Psoas muscle (tissue), 7 donors: ENCODE measurements at regions not wholly inside any gene's neighbourhood (a gene's known extent, or its start where the extent isn't known, plus 50 kb on each side); places are given as distances from the start of the nearest gene placed in this dataset.

Source experiments
- ATAC-seq, 4 donors: fragments of 200-7000 bp; cut with Tn5 transposase; one replicate each; pipeline ENCODE4 v1.9.1; 2020; ENCODE audit warnings: moderate library complexity in 3 of 4, mild to moderate bottlenecking in 2 of 4
- DNase-seq, 2 donors: peaks; one replicate each; pipeline ENCODE4 v3.0.0-alpha.2; 2020
- H3K27ac ChIP-seq: fragments of 200-600 bp; one replicate; pipeline ENCODE4 v1.8.0; 2022
- H3K27me3 ChIP-seq, 3 donors: fragments of 200-600 bp in 1 of 3; one replicate each; pipeline versions ENCODE4 v1.6.1 to v1.8.0; 2013 to 2022; ENCODE audit warnings: low read length in 2 of 3, mild to moderate bottlenecking in 2 of 3, moderate library complexity in 1 of 3; ENCODE audit not compliant: insufficient read depth in 3 of 3
- H3K36me3 ChIP-seq, 2 donors: fragments of 200-600 bp in 1 of 2; one replicate each; pipeline versions ENCODE4 v1.6.1 to v1.8.0; 2013 to 2022; ENCODE audit warnings: low read depth in 1 of 2, mild to moderate bottlenecking in 1 of 2, moderate library complexity in 1 of 2; ENCODE audit not compliant: insufficient read depth in 1 of 2
- H3K4me1 ChIP-seq: fragments of 200-600 bp; one replicate; pipeline ENCODE4 v1.8.0; 2022
- H3K4me3 ChIP-seq: fragments of 200-600 bp; one replicate; pipeline ENCODE4 v1.8.0; 2022; ENCODE audit warnings: mild to moderate bottlenecking
- H3K9me3 ChIP-seq: fragments of 200-600 bp; one replicate; pipeline ENCODE4 v1.8.0; 2022
- WGBS, 3 donors: extraction: QIAGEN DNeasy Blood & Tissue Kit; methylation state at CpG; one replicate each; pipeline versions ENCODE4 v1.1.6 to v1.1.7; 2013; 5-methylcytosine and 5-hydroxymethylcytosine counted together
- intact Hi-C, 2 donors: fragments of 100-400 bp; cut with DNase I; formaldehyde crosslinking; loops; one replicate each; pipeline versions ENCODE4 v1.11.0 to v1.14.2; 2022
- TF ChIP-seq, protein P1 (sequence below): fragments of 200-600 bp; IDR thresholded peaks from one replicate; pipeline ENCODE4 v1.8.0; 2022; ENCODE audit warnings: antibody characterized with exemption
- donor health status: healthy with polysubstance abuse.
- donor health status: DM: no; HTN: no; CAD: no; lungs with moderate emphysema.
- donor health status: Bipolar disorder and iron deficiency.
- donor health status: healthy.
- donor health status: DM: yes; HTN: yes; CAD: no.
- donor health status: DM: no; HTN: no; CAD: no.
- donor health status: DM: yes; HTN: yes; CAD: no.

DNA sequence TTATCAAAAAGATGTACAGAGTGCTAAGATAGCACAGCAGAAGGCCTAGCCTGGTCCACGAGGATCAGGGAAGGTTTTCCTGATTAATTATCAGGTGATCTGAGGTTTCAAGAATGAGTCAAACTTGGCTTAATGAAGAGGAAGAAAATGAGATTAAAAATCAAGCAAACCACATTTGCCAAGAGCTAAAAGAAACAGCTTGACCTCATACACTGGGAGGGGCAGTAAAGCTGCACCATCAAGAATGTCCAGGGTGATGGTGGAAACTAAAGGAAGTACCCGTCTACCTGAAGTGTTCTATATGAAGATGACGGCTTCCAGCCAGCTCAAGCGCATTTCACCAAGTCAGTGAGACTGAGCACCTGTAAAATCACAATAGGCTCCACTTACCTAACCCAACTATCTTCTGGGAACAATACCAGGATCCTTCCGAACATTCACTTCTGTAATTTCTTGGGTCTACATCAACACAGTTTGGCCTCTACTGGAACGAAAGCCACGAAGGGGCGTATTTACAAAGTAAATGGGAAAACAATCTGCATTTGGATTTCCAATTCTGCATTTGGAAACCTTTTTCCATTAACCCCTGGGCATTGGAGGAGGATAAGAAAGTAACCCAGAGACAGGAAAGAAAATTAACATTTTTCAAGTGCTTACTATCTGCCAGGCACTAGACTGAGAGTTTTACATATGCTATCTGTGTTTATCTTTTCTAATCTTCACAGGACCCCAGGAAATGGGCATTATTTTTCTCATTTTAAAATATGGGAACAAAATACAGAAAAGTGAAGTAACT lies 114.0 kb upstream of the DCLK2 start:
- H3K4me1 ChIP-seq = no peaks in the 10 kb centered on the region
- no peak overlapping the region for H3K27ac ChIP-seq
- DNase-seq (no peak), ATAC-seq (no peak)
- H3K27me3 ChIP-seq = no peaks in the 10 kb centered on the region
- TF ChIP-seq, protein P1, sequence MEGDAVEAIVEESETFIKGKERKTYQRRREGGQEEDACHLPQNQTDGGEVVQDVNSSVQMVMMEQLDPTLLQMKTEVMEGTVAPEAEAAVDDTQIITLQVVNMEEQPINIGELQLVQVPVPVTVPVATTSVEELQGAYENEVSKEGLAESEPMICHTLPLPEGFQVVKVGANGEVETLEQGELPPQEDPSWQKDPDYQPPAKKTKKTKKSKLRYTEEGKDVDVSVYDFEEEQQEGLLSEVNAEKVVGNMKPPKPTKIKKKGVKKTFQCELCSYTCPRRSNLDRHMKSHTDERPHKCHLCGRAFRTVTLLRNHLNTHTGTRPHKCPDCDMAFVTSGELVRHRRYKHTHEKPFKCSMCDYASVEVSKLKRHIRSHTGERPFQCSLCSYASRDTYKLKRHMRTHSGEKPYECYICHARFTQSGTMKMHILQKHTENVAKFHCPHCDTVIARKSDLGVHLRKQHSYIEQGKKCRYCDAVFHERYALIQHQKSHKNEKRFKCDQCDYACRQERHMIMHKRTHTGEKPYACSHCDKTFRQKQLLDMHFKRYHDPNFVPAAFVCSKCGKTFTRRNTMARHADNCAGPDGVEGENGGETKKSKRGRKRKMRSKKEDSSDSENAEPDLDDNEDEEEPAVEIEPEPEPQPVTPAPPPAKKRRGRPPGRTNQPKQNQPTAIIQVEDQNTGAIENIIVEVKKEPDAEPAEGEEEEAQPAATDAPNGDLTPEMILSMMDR = no peak
- intact Hi-C loops = no loop called here
- H3K9me3 ChIP-seq = no peaks in the 10 kb centered on the region
- WGBS, 3 donors = 87 to 92% (median 91%) methylated on average over 8 of the region's 8 CpGs
- no peaks in the 10 kb centered on the region for H3K36me3 ChIP-seq
- H3K4me3 ChIP-seq = no peak overlapping the region

DNA sequence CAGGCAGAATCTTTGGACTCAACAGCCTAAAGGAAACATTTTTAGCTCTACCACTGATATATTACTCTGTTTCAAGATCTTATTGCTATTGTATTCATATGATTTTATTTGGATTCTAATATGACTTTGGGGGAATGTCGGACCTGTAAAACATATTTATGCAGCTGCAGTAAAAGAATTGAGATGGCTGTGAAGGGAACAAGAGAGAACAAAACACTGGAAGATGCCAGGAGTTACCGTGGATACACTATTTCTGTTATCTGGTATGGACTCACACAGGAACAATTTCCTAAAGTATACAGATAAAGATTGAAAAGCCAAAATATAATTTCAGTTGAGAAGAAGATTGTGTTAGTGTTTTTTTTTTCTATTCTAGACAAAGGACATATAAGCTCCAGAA lies 113.0 kb upstream of the DCLK2 start:
- H3K27ac ChIP-seq = no peak overlapping the region
- no peaks in the 10 kb centered on the region for H3K27me3 ChIP-seq
- WGBS, 3 donors = 51 to 60% (median 51%) methylated on average over 2 of the region's 2 CpGs
- DNase-seq = no peak
- intact Hi-C loops = no loop called here
- no peaks in the 10 kb centered on the region for H3K9me3 ChIP-seq
- H3K36me3 ChIP-seq = no peaks in the 10 kb centered on the region
- H3K4me3 ChIP-seq = no peak overlapping the region
- H3K4me1 ChIP-seq = no peaks in the 10 kb centered on the region
- ATAC-seq = no peak
- TF ChIP-seq, protein P1 = no peak

DNA sequence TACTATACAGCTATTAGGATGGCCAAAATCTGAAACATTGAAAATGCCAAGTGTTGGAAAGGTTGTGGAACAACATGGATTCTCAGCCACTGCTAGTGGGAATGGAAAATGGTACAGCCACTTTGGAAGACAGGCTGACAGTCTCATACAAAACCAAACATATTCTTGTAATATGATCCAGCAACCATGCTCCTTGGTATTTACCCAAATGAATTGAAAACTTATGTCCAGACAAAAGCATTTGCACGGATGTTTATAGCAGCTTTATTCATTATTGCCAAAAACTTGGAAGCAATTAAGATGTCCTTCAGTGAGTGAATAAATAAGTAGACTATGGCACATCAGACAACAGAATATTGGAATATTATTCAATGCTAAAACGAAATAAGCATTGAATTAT lies 105.8 kb upstream of the DCLK2 start:
- Histone ChIP-seq H3K4me1 (no peaks in the 10 kb centered on the region), H3K36me3 (no peaks in the 10 kb centered on the region), H3K27ac (no peak overlapping the region), H3K27me3 (no peaks in the 10 kb centered on the region), H3K9me3 (no peaks in the 10 kb centered on the region), H3K4me3 (no peak overlapping the region)
- ATAC-seq (no peak), DNase-seq (no peak)
- whole genome bisulfite sequencing, 3 donors = 48 to 55% (median 50%) methylated on average over 2 of the region's 2 CpGs
- intact Hi-C loops = no loop called here
- TF ChIP-seq, protein P1 = no peak

DNA sequence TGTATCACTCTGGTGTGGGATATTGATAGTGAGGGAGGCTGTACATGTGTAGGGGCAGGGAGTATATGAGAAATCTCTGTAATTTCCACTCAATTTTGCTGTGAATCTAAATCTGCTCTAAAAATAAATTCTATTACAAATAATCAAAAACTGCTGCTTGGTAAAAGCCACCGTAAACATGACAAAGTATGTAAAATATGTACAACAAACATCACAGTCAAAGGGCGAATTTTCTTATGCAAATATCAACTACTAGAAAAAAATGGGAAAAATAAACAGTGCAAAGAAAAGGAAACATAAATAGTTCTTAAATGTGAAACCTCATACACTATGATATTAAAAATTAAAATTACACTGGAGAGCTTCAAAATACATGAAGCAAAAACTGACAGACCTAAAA lies 105.1 kb upstream of the DCLK2 start:
- WGBS, 3 donors = 81 to 87% (median 86%) methylated on average over 2 of the region's 2 CpGs
- ATAC-seq (no peak), DNase-seq (no peak)
- Histone ChIP-seq H3K4me3 (no peak overlapping the region), H3K27ac (no peak overlapping the region), H3K36me3 (no peaks in the 10 kb centered on the region), H3K9me3 (no peaks in the 10 kb centered on the region), H3K4me1 (no peaks in the 10 kb centered on the region), H3K27me3 (no peaks in the 10 kb centered on the region)
- intact Hi-C loops = no loop called here
- TF ChIP-seq, protein P1 = no peak

DNA sequence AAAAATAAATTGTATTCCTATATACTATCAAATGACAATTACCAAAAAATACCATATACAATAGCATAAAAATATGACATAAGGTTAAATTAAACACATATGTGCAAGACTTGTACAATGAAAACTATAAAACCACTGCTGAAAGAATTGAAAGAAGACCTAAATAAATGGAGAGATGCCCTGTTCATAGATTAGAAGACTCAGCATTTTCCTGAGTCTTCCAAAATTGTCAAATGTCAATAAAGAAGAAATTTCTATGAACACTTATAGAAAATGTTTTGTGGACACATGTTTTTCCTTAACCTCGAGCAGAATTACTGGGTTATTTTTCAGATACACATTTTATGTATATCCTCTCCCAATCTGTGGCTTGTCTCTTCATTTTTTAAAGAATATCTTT lies 103.1 kb upstream of the DCLK2 start:
- 84 to 95% (median 93%) methylated on average over 1 of the region's 1 CpG for WGBS, 3 donors
- Histone ChIP-seq H3K4me1 (no peaks in the 10 kb centered on the region), H3K27ac (no peak overlapping the region), H3K9me3 (no peaks in the 10 kb centered on the region), H3K27me3 (no peaks in the 10 kb centered on the region), H3K36me3 (no peaks in the 10 kb centered on the region), H3K4me3 (no peak overlapping the region)
- intact Hi-C loops = no loop called here
- TF ChIP-seq, protein P1 = no peak
- no peak for DNase-seq
- no peak for ATAC-seq
